Lung microvascular endothelial cell (primary cell): ENCODE measurements at regions not wholly inside any gene's neighbourhood (a gene's known extent, or its start where the extent isn't known, plus 50 kb on each side); places are given as distances from the start of the nearest gene placed in this dataset.

Experiments used
- DNase-seq, 2 donors: peaks; one replicate each; pipeline versions ENCODE4 v3.0.0 to v3.0.0-alpha.2; 2010; ENCODE audit warnings: low read depth in 2 of 2

GRCh38 chr5:166992108-166992507 is 1299.3 kb upstream of the WWC1 start:
- DNase-seq, result no peak

- DNase-seq, result no peak
Observed at GRCh38 chr5:166992874-166993722, 1298.3 kb upstream of the WWC1 start.

GRCh38 chr5:166994226-166994625 is 1297.2 kb upstream of the WWC1 start:
- no peak for DNase-seq

DNA sequence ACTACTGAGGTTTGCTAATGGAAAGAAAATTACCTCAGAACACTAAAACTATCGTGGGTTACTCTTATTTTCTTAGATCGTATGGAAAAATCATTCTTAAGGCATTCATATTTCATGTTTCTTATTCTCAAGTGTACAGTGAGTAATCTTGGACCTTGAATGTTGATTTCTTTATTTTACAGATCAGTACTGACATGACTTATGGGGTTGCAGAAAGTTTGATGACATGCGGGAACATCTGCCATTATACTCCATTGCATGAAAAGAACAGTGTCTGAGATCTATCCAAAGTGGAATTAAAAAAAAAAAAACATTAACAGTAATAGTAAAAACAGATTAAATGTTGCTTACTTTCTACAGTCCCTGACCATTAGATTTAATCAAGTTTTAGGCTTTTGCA is 1290.2 kb upstream of the WWC1 start:
- DNase-seq, result no peak

DNA sequence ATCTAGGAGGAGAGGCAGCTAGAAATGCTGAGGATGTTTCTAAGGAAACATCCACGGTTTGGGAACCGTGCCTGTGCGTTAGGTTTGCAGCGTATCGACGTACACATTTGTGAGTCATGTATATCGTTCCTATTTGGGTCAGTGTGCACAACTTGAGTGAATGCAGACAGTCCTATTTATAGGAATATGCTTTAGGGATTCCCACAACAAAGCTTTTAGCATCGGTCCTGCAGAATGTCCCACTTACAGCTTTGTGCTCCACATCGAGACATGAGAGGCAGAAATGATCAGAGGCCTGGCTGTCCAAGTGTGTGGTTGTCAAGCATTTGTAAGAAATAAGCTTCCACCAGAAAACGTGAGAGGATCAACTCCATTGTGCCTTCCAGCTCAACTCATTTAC is 1282.7 kb upstream of the WWC1 start:
- no peak for DNase-seq

- DNase-seq, result no peak
Observed at GRCh38 chr5:167011196-167011595, 1280.2 kb upstream of the WWC1 start.

GRCh38 chr5:167012123-167013034 is 1279.1 kb upstream of the WWC1 start:
- no peak for DNase-seq

- DNase-seq, result no peak
Observed at GRCh38 chr5:167014401-167015056, 1276.9 kb upstream of the WWC1 start.

DNA sequence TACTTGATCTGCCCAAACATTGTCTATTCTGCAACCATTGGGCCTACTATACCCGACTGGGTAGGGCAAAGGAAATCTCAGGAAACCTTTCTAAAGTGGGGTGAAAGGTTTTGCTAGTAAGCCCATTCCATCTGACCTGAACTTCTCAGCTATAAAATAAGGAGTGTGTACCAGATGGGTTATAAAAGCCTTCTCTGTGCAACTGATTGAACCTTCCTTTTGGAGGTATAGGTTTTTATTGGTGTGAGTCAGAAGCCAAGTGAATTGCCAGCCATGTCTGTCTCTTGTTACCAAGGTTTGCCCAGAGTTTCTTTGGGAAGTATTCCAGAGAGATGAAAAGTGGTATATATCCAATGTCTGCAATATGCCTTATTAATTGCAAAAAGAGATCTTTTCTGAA is 1271.0 kb upstream of the WWC1 start:
- DNase-seq, result no peak

DNA sequence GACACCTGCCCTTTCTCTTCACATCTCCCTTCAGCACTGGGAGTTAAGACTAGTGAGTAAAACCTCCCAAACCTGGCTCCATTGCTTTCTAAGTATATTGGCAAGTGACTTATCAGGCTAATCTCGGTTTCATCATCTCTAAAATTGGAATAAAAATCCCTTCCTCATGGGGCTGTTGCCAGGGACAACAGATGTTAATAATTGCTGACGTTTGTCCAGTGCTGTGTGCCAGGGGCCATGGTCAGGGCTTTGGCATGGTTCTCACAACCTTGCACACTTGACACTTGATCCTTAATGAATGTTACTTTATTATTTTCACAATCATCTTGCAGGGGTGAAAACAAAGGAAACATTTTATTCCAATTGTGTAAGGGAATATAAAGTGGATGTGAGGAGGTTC is 1262.0 kb upstream of the WWC1 start:
- DNase-seq, result no peak

DNA sequence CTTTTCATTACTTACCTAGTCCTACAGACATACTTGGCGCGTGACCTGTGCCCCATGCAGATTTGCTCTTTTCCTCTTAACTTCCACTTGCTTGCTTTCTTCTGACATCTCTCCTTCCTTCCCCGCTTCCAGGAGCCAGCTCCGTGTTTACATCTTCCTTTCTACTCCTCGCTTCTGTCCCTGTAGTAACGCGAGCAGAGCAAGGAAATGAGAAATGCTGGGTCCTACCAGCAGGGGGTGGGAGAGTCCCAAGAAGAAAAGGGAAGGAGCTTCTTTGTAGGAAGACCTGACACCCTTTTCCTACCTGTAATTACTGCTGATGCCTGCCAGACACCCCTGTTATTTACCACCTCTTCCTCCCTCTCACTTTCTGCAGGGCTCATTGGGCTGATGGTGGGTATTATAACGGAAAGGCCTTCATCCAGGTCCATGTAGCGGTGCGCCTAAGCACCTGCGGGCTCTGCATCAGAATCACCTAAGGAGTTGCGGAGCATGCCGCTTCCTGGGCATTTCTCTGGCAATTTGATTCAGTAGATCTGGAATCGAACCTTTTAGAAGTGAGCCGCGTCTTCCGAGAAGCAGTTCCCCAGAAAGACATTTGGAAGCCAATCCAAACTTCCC is 1260.8 kb upstream of the WWC1 start:
- DNase-seq, result peak in 1 of 2 donors; percentile 28

DNA sequence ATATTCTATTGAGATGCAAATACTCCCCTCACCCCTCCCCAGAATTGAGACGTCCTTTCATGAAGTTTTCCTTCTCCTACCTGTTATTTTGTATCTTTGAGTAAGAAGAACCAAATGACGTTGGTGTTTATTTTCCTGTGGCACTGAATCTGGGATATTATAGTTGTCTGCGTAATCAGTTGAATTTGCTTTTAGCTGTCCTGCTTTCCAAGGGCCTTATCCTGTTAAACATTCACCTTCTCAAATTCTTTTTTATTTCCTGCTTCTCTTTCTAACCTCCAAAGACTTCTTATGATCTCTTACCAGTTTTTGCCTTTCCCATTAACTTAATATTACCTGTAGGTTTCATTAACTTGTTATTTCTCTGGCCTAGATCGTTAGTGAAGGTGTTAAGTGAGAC is 1254.9 kb upstream of the WWC1 start:
- no peak for DNase-seq

DNA sequence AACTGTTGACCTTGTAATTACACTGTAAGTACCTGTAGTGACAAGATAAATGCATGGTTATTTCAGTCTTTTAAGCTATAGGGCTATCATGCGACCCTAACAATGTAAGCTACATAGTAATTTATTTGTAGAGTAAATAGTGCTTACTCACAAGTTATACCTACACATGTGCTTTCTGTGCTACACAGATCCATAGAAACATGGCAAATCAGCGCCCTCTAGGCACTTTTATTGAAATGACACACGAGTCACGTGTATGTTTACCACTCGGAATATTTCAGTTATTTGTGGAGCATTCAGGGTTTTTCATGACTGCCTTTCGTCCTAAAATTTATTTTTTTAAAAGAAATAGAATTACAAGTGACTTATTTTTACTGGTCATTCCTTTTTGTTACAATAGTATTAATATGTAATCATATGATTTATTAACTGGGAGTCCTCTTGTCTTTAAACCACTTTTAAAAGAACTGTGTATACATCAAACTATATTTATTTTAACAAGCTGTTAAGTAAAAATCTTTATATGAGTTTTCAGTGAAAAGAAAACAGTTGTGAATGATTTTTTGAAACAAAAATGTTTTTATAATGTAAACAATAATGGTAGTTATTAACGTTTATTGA is 1242.3 kb upstream of the WWC1 start:
- DNase-seq, result peak in 1 of 2 donors; percentile 67

- DNase-seq, result peak in 1 of 2 donors; percentile 3
Observed at GRCh38 chr5:167049771-167050567, 1241.5 kb upstream of the WWC1 start.

- DNase-seq, result peak in 1 of 2 donors; percentile 85
Observed at GRCh38 chr5:167050568-167051401, 1240.7 kb upstream of the WWC1 start.

GRCh38 chr5:167051402-167051768 is 1240.1 kb upstream of the WWC1 start:
- DNase-seq, result no peak

GRCh38 chr5:167052791-167053190 is 1238.7 kb upstream of the WWC1 start:
- DNase-seq, result no peak

GRCh38 chr5:167057665-167058064 is 1233.8 kb upstream of the WWC1 start:
- no peak for DNase-seq

DNA sequence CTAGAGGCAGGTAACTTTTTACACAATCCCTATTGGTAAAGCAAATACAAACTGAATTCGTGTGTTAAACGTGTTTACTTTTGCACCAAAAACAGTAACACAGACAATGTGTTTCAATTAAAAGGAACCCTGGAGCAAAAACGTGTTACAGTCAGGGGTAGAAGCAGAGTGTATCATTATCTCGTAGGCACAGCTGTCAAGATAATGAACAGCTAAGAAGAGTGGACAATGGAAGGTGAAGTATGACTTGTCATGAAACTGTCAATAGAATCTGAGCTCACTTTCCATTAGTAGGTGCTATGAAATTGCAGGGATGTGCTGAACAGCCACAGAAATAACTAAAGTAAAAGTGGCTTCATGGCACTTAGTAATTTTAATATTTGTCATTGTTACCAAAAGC is 1229.8 kb upstream of the WWC1 start:
- DNase-seq, result no peak
